ENCODE measurements at regions not wholly inside any gene's neighbourhood (a gene's known extent, or its start where the extent isn't known, plus 50 kb on each side); places are given as distances from the start of the nearest gene placed in this dataset.

GRCh38 chr10:111789821-111790220, 393.7 kb downstream of the GPAM start:
- Histone ChIP-seq H4K5ac (ENCODE audit: low read depth, low read length) (no peak overlapping the region), H3K4me2 (ENCODE audit: low read depth, low read length) (no peak overlapping the region), H3K9ac (ENCODE audit: low read depth, low read length) (no peak overlapping the region), H3K18ac (ENCODE audit: low read depth, low read length) (no peak overlapping the region), H3K56ac (ENCODE audit: extremely low read depth, insufficient read depth, low read length) (no peak overlapping the region), H3K27me3 (ENCODE audit: control insufficient read depth, insufficient read depth, low read length) (no peaks in the 10 kb centered on the region), H3K23ac (ENCODE audit: low read depth, low read length) (no peak overlapping the region), H2BK5ac (ENCODE audit: low read depth, low read length, poor library complexity, severe bottlenecking) (no peak overlapping the region), H3K14ac (replicated peaks; ENCODE audit: low read depth, low read length) (no peak overlapping the region), H2BK20ac (ENCODE audit: low read depth, low read length) (no peak overlapping the region), H3K4me3 (ENCODE audit: insufficient read depth, low read depth, low read length) (no peak overlapping the region), H2BK15ac (ENCODE audit: low read depth, low read length) (no peak overlapping the region), H3K36me3 (ENCODE audit: control insufficient read depth, insufficient read depth, low read length) (no peaks in the 10 kb centered on the region), H2AK9ac (replicated peaks; ENCODE audit: low read depth, low read length, poor library complexity) (no peak overlapping the region), H2AFZ (replicated peaks; ENCODE audit: low read length, poor library complexity) (no peak overlapping the region), H3K9me1 (ENCODE audit: insufficient read depth, low read length) (no peaks in the 10 kb centered on the region), H3K9me3 (ENCODE audit: control insufficient read depth, insufficient read depth, low read length) (no peaks in the 10 kb centered on the region; the same call in none of the 2 replicates), H3K27ac (ENCODE audit: insufficient read depth, low read length) (no peak overlapping the region), H3K79me1 (ENCODE audit: low read depth in 1 of 2, low read length in 2 of 2) (no peaks in the 10 kb centered on the region), H2BK120ac (ENCODE audit: low read depth, low read length) (no peak overlapping the region), H4K20me1 (ENCODE audit: insufficient read depth, low read length) (no peaks in the 10 kb centered on the region), H2AK5ac (ENCODE audit: low read depth, low read length) (no peak overlapping the region), H4K91ac (ENCODE audit: insufficient read depth, low read depth, low read length) (no peak overlapping the region), H3K4me1 (ENCODE audit: control insufficient read depth, insufficient read depth, low read length) (no peaks in the 10 kb centered on the region), H3K4ac (ENCODE audit: low read depth, low read length) (no peak overlapping the region), H4K8ac (ENCODE audit: low read depth in 2 of 2, low read length in 2 of 2) (no peak overlapping the region)
- no peak for ATAC-seq (ENCODE audit: low read depth)
- in situ Hi-C loops (cut with MboI; ENCODE audit: low sequenced_read_pairs) (no loop called here), dilution Hi-C loops (cut with HindIII; ENCODE audit: low sequenced_read_pairs, unreplicated experiment) (no loop called here), intact Hi-C loops (cut with micrococcal nuclease) (no loop called here)
- ChIA-PET CTCF (no interaction called here), POLR2A (ENCODE audit: unreplicated experiment) (no interaction called here)
- BruUV-seq (replicated peaks): no TSS peak
- no peak for DNase-seq
- TF ChIP-seq BHLHE40 (IDR thresholded peaks at IDR 0.05; ENCODE audit: low read depth, low read length) (no peak), RAD21 (IDR thresholded peaks at IDR 0.05; ENCODE audit: low read length) (no peak), CEBPB (IDR thresholded peaks at IDR 0.05; ENCODE audit: low read depth, low read length) (no peak), ELK1 (IDR thresholded peaks at IDR 0.05; ENCODE audit: borderline replicate concordance, low read depth, low read length) (no peak)
